Activated T-cell treated with anti-CD3 and anti-CD28 coated beads, Interleukin-2, amount 50 U/mL, for 72 hours (primary cell): ENCODE measurements at regions not wholly inside any gene's neighbourhood (a gene's known extent, or its start where the extent isn't known, plus 50 kb on each side); places are given as distances from the start of the nearest gene placed in this dataset.

Experiments used
- ATAC-seq, 2 donors: fragments of 150-1000 bp; cut with Tn5 transposase; replicated peaks in 1 of 2; 2 replicates each; pipeline ENCODE4 v1.10.0; 2021; ENCODE audit warnings: moderate library complexity in 2 of 2, mild to moderate bottlenecking in 1 of 2
- DNase-seq, 2 donors: peaks; one replicate each; pipeline ENCODE4 v3.0.0; 2021 to 2022; ENCODE audit warnings: mixed read lengths in 1 of 2
- H3K27ac Mint-ChIP-seq: one replicate; pipeline ENCODE4 v1.8.0; 2022; ENCODE audit warnings: mild to moderate bottlenecking, moderate library complexity, mixed read lengths
- H3K27me3 Mint-ChIP-seq: one replicate; pipeline ENCODE4 v1.8.0; 2022; ENCODE audit warnings: low read depth, mixed read lengths
- H3K36me3 Mint-ChIP-seq, 2 donors: one replicate each; pipeline ENCODE4 v1.8.0; 2022; ENCODE audit warnings: mixed read lengths in 2 of 2, mild to moderate bottlenecking in 1 of 2; ENCODE audit not compliant: insufficient read depth in 2 of 2
- H3K4me1 Mint-ChIP-seq: one replicate; pipeline ENCODE4 v1.8.0; 2022; ENCODE audit warnings: low read depth, mixed read lengths
- H3K4me3 Mint-ChIP-seq, 2 donors: one replicate each; pipeline ENCODE4 v1.8.0; 2022; ENCODE audit warnings: mild to moderate bottlenecking in 2 of 2, mixed read lengths in 2 of 2, moderate library complexity in 2 of 2
- H3K9me3 Mint-ChIP-seq, 2 donors: one replicate each; pipeline ENCODE4 v1.8.0; 2022; ENCODE audit warnings: mixed read lengths in 2 of 2

DNA sequence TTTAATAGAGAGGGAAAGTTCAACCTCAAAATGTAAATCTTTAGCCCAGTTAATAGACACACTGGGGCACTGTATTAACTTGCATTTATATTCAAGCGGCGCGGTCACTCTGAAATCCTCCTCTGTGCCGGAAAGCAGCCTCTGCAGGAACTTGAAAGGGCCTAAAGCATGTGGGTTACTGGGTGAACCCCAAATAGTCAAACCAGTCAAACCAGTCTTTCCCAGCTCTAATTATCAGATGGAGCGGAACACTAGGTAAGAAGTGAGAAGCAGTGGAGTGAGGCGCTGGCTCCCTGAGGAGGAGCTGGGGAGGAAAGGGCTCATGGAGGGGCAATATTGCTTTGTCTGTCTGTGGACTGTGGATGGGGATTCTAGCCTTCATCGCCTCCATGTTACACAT is 531.3 kb downstream of the QKI start:
- Mint-ChIP-seq H3K36me3 (no peaks in the 10 kb centered on the region), H3K9me3 (no peaks in the 10 kb centered on the region), H3K4me3 (no peak overlapping the region), H3K27me3 (peaks cover 34% of the 10 kb centered on the region), H3K27ac (no peak overlapping the region), H3K4me1 (peaks cover 9% of the 10 kb centered on the region)
- no peak for DNase-seq
- no peak for ATAC-seq

DNA sequence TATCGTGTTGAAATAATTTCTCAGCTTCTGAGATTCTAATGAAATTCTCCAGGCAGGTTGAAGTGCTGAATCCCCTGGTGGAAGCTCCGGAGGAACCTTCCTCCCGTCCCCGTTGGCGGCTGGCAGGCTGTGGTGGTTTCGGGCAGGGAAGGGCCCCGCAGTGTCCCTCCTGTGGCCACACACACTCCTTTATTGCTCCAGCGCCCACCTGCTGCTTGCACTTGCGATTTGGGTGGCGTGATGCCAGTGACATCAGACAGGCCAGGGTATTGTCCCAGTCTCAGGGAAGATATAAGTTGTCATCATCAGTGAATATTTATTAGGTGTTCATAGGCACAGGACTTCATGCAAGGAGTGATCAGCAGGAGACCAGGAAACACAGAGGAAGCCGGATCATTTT is 530.4 kb downstream of the QKI start:
- Mint-ChIP-seq H3K9me3 (no peaks in the 10 kb centered on the region), H3K4me1 (peaks cover 9% of the 10 kb centered on the region), H3K4me3 (no peak overlapping the region), H3K27me3 (peaks cover 43% of the 10 kb centered on the region), H3K36me3 (peaks cover 0 to 2% of the 10 kb centered on the region in 2 donors), H3K27ac (no peak overlapping the region)
- DNase-seq (no peak), ATAC-seq (no peak)

DNA sequence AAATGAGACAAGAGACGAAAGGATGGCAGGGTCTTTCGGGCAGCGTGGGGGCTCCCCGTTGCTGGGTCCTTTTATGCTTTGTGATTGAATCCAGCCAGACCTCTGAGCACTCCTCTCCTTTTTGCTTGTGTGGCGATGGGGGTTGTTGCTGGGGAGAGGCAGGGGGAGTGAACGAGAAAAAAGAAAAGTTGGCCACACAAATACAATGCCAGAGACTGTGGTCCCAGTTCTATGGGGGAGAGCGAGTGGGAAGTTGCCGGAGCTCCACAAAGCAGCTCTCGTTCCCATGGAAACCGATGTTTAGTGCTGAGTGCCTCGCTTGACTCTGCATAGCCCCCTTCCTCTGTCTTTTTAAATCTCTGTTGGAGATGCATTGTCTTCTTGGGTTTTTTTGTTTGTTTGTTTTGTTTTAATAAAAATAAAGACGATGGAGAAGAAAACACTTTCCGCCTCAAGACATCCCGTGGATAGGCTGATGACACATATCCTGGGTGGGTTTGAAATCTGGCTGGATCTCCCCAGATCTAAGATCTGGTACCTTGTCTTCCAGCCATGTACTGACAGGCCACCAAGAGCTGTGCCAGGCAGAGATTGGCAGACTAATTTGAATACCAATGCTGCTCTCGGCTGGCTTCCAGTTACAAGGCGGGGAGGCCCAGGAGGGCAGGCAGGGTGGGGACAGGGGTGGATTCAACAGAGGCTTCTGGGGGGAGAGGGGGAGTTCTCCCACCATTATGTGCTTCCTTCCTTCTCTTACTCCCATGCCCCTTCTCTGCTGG is 529.3 kb downstream of the QKI start:
- Mint-ChIP-seq H3K27ac (no peak overlapping the region), H3K4me3 (no peak overlapping the region), H3K4me1 (peaks cover 9% of the 10 kb centered on the region), H3K27me3 (peaks cover 48% of the 10 kb centered on the region), H3K9me3 (no peaks in the 10 kb centered on the region), H3K36me3 (peaks cover 0 to 2% of the 10 kb centered on the region in 2 donors)
- ATAC-seq: no peak
- no peak for DNase-seq

DNA sequence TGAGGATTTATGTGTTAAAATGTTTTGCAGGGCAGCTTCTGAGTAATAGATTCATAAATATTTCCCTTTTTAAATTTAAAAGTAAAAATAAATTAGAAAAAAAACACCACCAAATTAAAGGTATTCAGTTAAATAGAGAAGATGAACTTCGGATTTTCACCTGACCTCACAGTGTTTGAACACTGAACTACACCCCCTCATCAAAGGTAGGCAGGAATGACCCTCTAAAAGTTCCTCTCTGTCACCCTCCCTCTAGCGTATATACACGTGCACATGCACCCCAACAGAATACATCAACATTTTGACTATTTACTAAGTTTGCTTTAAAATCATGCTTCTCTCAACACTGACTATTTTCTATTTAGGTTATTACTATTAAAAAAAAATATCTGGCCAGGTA is 528.3 kb downstream of the QKI start:
- peaks cover 48% of the 10 kb centered on the region for H3K27me3 Mint-ChIP-seq

DNA sequence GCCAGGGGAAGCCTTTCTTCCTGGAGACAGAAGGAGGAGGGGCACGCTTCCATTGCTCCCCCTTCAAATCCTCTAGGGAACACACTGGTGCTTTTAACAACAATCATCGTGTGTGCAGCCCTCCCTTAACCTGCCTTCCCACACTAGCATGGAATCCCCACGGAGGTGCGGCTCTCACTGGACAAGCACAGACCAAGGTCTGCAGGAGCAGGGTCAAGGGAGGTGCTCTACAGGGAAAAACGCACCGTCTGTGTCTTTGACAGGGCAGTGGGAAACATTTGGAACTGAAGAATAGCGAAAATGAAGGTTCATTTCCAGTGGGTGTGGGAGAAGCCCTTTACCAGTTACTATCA is 527.1 kb downstream of the QKI start:
- no peak overlapping the region for H3K4me3 Mint-ChIP-seq
- peaks cover 0 to 2% of the 10 kb centered on the region in 2 donors for H3K36me3 Mint-ChIP-seq
- DNase-seq (no peak), ATAC-seq (no peak)
- peaks cover 9% of the 10 kb centered on the region for H3K4me1 Mint-ChIP-seq
- H3K9me3 Mint-ChIP-seq: no peaks in the 10 kb centered on the region
- peaks cover 53% of the 10 kb centered on the region for H3K27me3 Mint-ChIP-seq
- no peak overlapping the region for H3K27ac Mint-ChIP-seq

More for the DNA sequence above, 528.3 kb downstream of the QKI start:
- ATAC-seq (no peak), DNase-seq (no peak)
- Mint-ChIP-seq H3K36me3 (peaks cover 0 to 2% of the 10 kb centered on the region in 2 donors), H3K4me3 (no peak overlapping the region), H3K4me1 (peaks cover 9% of the 10 kb centered on the region), H3K9me3 (no peaks in the 10 kb centered on the region), H3K27ac (no peak overlapping the region)

DNA sequence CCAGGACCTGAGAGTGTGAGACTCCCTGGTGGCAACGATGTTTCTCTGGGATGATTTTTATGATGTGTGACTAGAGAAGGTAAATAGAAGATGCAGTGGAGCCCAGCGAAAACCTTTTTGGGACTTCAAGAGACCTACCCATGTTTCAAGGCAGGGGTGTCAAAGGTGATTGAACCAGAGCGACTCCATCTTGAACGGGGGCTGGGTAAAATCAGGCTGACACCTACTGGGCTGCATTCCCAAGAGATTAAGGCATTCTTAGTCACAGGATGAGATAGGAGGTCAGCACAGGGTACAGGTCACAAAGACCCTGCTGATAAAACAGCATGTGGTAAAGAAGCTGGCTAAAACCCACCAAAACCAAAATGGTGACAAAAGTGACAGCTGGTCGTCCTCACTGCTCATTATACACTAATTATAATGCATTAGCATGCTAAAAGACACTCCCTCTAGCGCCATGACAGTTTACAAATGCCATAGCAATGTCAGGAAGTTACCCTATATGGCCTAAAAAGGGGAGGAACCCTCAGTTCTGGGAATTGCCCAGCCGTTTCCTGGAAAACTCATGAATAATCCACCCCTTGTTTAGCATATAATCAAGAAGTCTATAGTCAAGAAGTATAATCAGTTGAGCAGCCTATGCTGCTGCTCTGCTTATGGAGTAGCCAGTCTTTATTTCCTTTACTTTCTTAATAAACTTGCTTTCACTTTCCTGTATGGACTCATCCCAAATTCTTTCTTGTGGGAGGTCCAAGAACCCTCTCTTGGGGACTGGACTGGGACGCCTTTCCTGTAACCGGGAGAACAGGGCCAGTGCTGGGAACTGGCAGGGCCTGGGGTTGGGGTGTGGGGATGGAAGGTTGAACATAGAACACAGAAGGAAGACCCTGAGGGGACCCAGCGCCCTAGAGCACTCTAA is 526.4 kb downstream of the QKI start:
- H3K36me3 Mint-ChIP-seq: peaks cover 0 to 2% of the 10 kb centered on the region in 2 donors
- DNase-seq (no peak), ATAC-seq (no peak)
- peaks cover 47% of the 10 kb centered on the region for H3K27me3 Mint-ChIP-seq
- no peak overlapping the region for H3K27ac Mint-ChIP-seq
- H3K4me1 Mint-ChIP-seq: peaks cover 9% of the 10 kb centered on the region
- H3K9me3 Mint-ChIP-seq: no peaks in the 10 kb centered on the region
- no peak overlapping the region for H3K4me3 Mint-ChIP-seq

DNA sequence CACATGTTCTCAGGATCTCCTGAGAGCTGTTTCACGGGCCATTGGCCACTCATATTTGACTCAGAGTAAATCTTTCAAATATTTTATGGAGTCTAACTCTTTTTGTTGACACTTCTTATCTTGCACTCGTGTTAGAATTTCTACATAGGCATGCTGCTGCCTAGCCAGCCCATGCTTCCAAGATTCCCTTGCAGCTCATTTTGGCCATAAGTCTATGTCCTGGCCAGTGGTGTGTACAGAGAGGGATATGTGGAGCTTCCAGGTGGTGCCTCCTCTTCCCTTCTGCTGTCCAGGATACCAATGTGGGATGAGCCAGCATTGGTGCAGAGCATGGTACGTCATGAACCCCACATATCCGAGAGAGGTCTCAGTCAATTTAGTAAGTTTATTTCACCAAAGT is 522.6 kb downstream of the QKI start:
- no peak for ATAC-seq
- no peaks in the 10 kb centered on the region for H3K9me3 Mint-ChIP-seq
- H3K27me3 Mint-ChIP-seq: peaks cover 31% of the 10 kb centered on the region
- H3K36me3 Mint-ChIP-seq: peaks cover 0 to 2% of the 10 kb centered on the region in 2 donors
- H3K4me3 Mint-ChIP-seq: no peak overlapping the region
- no peak overlapping the region for H3K27ac Mint-ChIP-seq
- no peaks in the 10 kb centered on the region for H3K4me1 Mint-ChIP-seq
- no peak for DNase-seq

DNA sequence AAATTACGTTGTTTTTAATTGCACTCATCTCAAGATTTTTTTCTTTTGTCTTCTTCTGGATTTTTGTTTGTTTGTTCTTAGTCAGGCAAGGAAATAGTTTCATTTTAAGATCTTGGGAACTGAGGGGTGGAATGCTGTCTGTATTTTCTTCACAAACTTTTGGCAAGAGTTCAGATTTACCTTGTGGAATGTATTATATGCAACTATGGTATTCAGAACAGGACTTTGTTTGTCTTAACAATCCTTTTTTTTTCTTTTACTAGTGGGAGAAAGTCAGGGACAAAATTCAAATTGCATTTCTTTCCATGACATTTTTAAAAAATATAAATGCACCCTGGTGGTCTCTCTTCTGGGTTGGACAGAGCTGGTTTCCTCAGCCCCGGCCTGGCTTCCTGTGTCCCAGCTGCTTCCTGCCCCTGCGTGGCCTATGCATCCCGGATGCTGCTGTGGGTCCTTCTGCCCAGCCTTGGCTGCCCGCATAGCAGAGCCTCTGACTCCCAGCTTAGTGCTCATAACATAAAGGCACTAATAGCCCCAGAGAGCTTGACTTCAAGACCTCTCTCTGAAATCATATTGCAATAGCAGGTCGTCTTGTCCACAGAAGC is 520.7 kb downstream of the QKI start:
- Mint-ChIP-seq H3K27ac (no peak overlapping the region), H3K4me3 (no peak overlapping the region), H3K27me3 (peaks cover 14% of the 10 kb centered on the region), H3K4me1 (no peaks in the 10 kb centered on the region), H3K36me3 (peaks cover 0 to 2% of the 10 kb centered on the region in 2 donors), H3K9me3 (no peaks in the 10 kb centered on the region)
- DNase-seq (no peak), ATAC-seq (no peak)

DNA sequence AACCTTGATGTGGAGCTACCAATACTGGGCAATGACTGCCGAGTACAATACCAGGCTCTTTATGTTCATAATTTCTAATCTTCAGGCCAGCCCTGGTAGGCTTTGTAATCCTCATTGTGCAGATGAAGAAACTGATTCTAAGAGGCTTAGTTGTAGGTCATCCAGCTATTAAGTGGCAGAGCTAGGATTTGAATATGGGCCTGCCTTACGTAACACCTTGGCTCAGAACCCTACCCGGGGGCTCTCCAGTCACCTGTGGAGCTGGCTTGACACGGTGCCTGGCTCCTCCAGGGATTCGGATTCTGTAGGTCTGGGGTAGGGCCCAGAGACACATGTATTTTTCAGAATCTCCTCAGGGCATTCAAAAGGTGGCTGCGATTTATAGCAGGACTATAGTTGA is 515.5 kb downstream of the QKI start:
- Mint-ChIP-seq H3K27me3 (no peaks in the 10 kb centered on the region), H3K4me3 (no peak overlapping the region), H3K9me3 (no peaks in the 10 kb centered on the region), H3K27ac (no peak overlapping the region), H3K4me1 (no peaks in the 10 kb centered on the region), H3K36me3 (no peaks in the 10 kb centered on the region)
- ATAC-seq (no peak), DNase-seq (no peak)

DNA sequence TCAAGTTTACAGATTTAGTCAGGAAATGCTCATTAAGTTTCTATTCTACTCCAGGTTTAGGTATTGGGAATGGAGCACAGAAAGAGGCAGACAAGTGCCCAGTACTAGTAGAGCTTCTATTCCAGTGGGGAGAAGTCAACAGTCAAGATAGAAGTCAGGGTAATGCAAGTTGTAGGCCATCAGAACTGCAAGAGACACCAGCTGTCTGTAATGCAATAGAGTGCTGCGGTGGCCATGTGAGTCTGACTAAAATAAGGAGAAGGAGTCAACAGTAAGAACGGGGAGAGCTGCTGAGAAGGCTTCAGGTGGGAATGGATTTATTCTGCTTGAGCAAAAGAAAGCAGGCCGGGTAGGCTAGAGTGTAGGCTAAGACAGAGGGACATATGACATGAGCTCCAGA is 515.0 kb downstream of the QKI start:
- H3K27me3 Mint-ChIP-seq: no peaks in the 10 kb centered on the region
- DNase-seq: no peak
- no peaks in the 10 kb centered on the region for H3K9me3 Mint-ChIP-seq
- no peak for ATAC-seq
- no peak overlapping the region for H3K4me3 Mint-ChIP-seq
- no peaks in the 10 kb centered on the region for H3K36me3 Mint-ChIP-seq
- H3K4me1 Mint-ChIP-seq: no peaks in the 10 kb centered on the region
- no peak overlapping the region for H3K27ac Mint-ChIP-seq

DNA sequence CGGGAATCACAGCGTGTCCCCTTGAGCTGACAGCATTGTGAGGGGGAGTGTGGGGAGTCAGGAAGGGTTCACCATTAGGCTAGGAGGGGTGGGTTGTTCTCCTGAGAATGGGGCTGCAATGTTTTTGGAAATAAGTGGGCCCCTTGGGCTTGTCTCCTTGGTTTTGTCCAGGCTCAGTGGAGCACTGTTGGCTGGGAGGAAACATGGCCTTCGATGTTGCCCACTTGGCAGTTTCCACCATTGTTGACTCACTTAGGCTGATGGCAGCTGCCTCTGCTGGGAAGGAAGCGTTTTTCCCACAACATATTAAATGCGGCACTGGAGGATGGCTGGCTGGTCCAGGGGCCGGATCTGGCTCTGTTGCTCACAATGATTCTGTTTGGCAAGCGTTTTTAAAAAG is 512.1 kb downstream of the QKI start:
- Mint-ChIP-seq H3K4me3 (no peak overlapping the region), H3K36me3 (no peaks in the 10 kb centered on the region), H3K4me1 (no peaks in the 10 kb centered on the region), H3K9me3 (no peaks in the 10 kb centered on the region), H3K27ac (no peak overlapping the region), H3K27me3 (no peaks in the 10 kb centered on the region)
- ATAC-seq: no peak
- DNase-seq: no peak

DNA sequence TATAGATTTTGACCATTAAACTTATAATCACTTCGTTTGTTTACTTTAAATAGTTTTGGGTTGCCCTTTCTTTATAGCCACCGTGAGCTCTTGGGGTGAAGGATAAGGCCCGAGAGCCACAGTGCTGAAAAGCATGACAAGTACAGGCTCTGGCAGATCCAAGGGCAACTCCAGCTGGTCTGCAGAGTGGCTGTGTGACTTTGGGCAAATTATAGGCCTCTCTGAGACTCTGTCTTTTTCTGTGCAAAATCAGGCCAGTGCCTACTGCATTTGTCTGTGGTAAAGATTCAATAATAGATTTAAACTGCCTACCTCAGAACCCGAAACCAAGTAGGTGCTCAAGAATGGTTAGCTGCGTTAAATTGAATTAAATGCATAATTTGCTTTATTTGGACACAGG is 511.3 kb downstream of the QKI start:
- Mint-ChIP-seq H3K4me1 (no peaks in the 10 kb centered on the region), H3K9me3 (no peaks in the 10 kb centered on the region)

DNA sequence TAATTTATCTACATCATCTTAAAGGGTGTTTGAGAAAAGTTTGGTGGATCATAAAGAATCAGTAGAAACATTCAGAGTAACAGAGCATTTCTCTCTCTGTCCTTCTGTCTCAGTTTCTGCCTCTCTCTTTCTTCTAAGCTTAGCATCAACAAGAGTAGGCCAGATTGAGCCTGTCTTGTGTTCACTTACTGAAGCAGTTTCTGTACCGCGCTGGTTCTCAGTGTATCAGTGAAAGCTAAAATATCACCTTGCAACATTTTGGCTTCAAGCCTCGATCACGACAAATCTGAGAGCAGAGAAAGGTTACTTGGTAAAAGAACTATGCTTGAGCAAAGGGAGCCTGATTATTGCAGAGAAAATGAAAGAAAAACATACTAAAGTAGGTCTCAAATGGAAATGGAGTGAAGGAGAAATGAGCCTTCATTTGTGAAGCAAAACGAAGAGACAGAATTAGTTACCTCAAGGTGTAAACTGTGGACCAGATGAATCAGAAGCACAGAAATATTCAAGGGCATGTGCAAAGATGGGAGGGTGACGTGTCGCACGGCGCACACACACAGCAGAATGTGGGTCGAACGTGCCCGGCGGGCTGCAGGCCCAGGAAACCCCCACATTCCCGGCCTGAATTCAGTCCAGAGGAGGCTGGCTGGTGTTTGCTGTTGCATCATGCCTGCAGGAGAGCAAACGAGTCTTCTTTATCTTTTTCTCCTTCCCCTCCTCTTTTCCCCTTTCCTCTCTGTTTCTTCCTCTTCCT is 509.3 kb downstream of the QKI start:
- no peak overlapping the region for H3K4me3 Mint-ChIP-seq
- no peaks in the 10 kb centered on the region for H3K9me3 Mint-ChIP-seq
- H3K27ac Mint-ChIP-seq: no peak overlapping the region

More for the DNA sequence above, 511.3 kb downstream of the QKI start:
- DNase-seq (no peak), ATAC-seq (no peak)
- Mint-ChIP-seq H3K36me3 (no peaks in the 10 kb centered on the region), H3K27ac (no peak overlapping the region), H3K27me3 (no peaks in the 10 kb centered on the region), H3K4me3 (no peak overlapping the region)

More for the DNA sequence above, 509.3 kb downstream of the QKI start:
- DNase-seq: no peak
- Mint-ChIP-seq H3K27me3 (no peaks in the 10 kb centered on the region), H3K36me3 (no peaks in the 10 kb centered on the region), H3K4me1 (no peaks in the 10 kb centered on the region)
- no peak for ATAC-seq
